ENCODE measurements at regions not wholly inside any gene's neighbourhood (a gene's known extent, or its start where the extent isn't known, plus 50 kb on each side); places are given as distances from the start of the nearest gene placed in this dataset.

DNA sequence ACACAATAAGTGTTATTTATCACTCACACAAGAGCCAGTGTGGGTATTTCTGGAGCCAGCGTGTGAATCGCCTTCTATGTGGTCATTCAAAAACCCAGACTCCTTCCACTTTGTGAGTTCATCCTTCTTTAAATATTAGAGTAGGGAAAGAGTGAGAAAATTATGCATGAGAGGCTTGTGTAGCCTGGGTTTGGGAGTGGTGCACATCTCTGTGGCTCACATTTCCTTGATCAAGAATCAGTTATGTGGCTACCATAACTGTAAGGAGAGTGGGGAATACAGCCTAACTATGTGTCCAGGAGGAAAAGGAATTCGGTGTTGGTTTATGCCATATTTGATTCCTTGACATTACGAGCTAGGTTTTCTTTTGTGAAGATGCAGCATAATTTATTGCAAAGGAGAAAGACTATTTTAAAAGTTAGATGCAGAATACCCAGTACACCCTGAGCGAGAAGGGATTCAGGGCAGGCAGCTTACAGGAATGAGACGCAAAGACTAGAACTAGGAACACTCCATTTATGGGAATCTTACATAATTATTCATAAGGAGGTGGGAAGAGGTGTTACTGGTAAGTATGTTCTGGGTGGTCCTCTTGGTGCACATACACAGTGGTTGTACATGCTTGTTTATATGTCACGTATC is 638.5 kb downstream of the COL12A1 start:
- TF ChIP-seq CTCF (IDR thresholded peaks at IDR 0.05) (no peak), EZH2 (IDR thresholded peaks at IDR 0.05; ENCODE audit: borderline replicate concordance, insufficient read depth, low read depth, low read length, poor library complexity, severe bottlenecking) (no peak)
